ENCODE measurements at regions not wholly inside any gene's neighbourhood (a gene's known extent, or its start where the extent isn't known, plus 50 kb on each side); places are given as distances from the start of the nearest gene placed in this dataset.

DNA sequence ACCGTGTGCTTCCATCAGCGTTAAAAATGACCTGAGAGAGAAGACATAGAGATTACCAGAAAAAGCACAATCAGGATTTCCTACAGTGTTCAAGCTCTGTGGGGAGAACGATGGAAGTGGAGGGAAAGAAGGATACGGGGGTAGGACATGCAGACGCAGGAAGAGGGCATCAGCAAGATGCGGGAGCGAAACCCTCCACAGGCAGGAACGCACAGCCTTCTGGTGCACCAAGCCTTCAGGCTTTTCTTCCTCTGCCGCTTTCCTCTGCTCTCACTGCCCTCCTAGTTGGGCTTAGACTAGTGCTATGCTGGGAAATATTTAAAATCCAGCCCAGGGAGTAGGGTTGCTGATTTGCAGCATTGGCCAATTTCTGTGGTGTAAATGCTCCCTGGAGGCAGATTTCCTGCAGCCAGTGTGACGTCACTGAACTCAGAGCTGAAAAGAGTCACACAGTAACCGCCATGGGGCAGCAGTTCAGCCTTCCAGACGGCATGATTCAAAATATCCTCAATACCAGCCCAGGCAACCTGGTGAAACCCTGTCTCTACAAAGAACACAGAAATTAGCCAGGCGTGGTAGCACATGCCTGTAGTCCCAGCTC is 205.1 kb upstream of the SOX1 start:
- TF ChIP-seq, protein P1, sequence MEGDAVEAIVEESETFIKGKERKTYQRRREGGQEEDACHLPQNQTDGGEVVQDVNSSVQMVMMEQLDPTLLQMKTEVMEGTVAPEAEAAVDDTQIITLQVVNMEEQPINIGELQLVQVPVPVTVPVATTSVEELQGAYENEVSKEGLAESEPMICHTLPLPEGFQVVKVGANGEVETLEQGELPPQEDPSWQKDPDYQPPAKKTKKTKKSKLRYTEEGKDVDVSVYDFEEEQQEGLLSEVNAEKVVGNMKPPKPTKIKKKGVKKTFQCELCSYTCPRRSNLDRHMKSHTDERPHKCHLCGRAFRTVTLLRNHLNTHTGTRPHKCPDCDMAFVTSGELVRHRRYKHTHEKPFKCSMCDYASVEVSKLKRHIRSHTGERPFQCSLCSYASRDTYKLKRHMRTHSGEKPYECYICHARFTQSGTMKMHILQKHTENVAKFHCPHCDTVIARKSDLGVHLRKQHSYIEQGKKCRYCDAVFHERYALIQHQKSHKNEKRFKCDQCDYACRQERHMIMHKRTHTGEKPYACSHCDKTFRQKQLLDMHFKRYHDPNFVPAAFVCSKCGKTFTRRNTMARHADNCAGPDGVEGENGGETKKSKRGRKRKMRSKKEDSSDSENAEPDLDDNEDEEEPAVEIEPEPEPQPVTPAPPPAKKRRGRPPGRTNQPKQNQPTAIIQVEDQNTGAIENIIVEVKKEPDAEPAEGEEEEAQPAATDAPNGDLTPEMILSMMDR (IDR thresholded peaks at IDR 0.05): no peak
- no peak for TF ChIP-seq POLR2A (IDR thresholded peaks at IDR 0.05)

Measured in thyroid gland (tissue), 4 donors.